Liver (tissue), 8 donors: ENCODE measurements at regions not wholly inside any gene's neighbourhood (a gene's known extent, or its start where the extent isn't known, plus 50 kb on each side); places are given as distances from the start of the nearest gene placed in this dataset.

ENCODE experiments used
- DNase-seq: peaks from one replicate; pipeline ENCODE4 v3.0.0-alpha.2; 2017; ENCODE audit warnings: low spot score
- H3K27ac ChIP-seq, 2 donors: one replicate each; pipeline ENCODE4 v1.7.0; 2013; ENCODE audit warnings: inconsistent platforms in 2 of 2, low read length in 2 of 2, control low read depth in 1 of 2, low read depth in 1 of 2, mild to moderate bottlenecking in 1 of 2
- H3K27me3 ChIP-seq, 4 donors: one replicate each; pipeline versions ENCODE4 v1.6.1 to v1.7.0; 2013; ENCODE audit warnings: low read length in 3 of 4, inconsistent platforms in 1 of 4, mild to moderate bottlenecking in 1 of 4, moderate library complexity in 1 of 4; ENCODE audit not compliant: control insufficient read depth in 4 of 4, insufficient read depth in 4 of 4
- H3K36me3 ChIP-seq, 4 donors: one replicate each; pipeline versions ENCODE4 v1.6.1 to v1.7.0; 2013; ENCODE audit warnings: low read length in 3 of 4, mild to moderate bottlenecking in 3 of 4, low read depth in 1 of 4, moderate library complexity in 1 of 4; ENCODE audit not compliant: control insufficient read depth in 4 of 4, insufficient read depth in 3 of 4
- H3K4me1 ChIP-seq, 4 donors: one replicate each; pipeline versions ENCODE4 v1.6.1 to v1.7.0; 2013; ENCODE audit warnings: low read length in 3 of 4, mild to moderate bottlenecking in 3 of 4, moderate library complexity in 1 of 4; ENCODE audit not compliant: control insufficient read depth in 4 of 4, insufficient read depth in 4 of 4
- H3K4me3 ChIP-seq, 3 donors: one replicate each; pipeline versions ENCODE4 v1.6.1 to v1.7.0; 2013; ENCODE audit warnings: low read length in 3 of 3, control low read depth in 1 of 3, low read depth in 1 of 3, mild to moderate bottlenecking in 1 of 3
- H3K9ac ChIP-seq, 2 donors: one replicate each; pipeline ENCODE4 v1.7.0; 2013; ENCODE audit warnings: low read length in 2 of 2, mild to moderate bottlenecking in 2 of 2, moderate library complexity in 2 of 2, control low read depth in 1 of 2, low read depth in 1 of 2
- H3K9me3 ChIP-seq, 4 donors: one replicate each; pipeline versions ENCODE4 v1.6.1 to v1.7.0; 2013; ENCODE audit warnings: low read length in 3 of 4; ENCODE audit not compliant: control insufficient read depth in 4 of 4
- EGR1 ChIP-seq, 2 donors: IDR thresholded peaks; 2 replicates each; pipeline ENCODE4 v1.6.1; 2016 to 2018; ENCODE audit warnings: antibody characterized with exemption in 2 of 2, low read depth in 2 of 2
- FOXA1 ChIP-seq: IDR thresholded peaks from 2 replicates; pipeline ENCODE4 v1.6.1; 2016; ENCODE audit warnings: antibody characterized with exemption
- FOXA2 ChIP-seq: IDR thresholded peaks from 2 replicates; pipeline ENCODE4 v1.6.1; 2016; ENCODE audit warnings: antibody characterized with exemption
- GABPA ChIP-seq, 2 donors: IDR thresholded peaks in 1 of 2; conservative IDR thresholded peaks in 1 of 2; 2 replicates each; pipeline ENCODE4 v1.6.1; 2016; ENCODE audit warnings: antibody characterized with exemption in 2 of 2, mild to moderate bottlenecking in 1 of 2, moderate library complexity in 1 of 2
- HNF4G ChIP-seq: IDR thresholded peaks from 2 replicates; pipeline ENCODE4 v1.6.1; 2016; ENCODE audit warnings: antibody characterized with exemption
- JUND ChIP-seq, 2 donors: IDR thresholded peaks; 2 replicates each; pipeline ENCODE4 v1.6.1; 2016; ENCODE audit warnings: antibody characterized with exemption in 2 of 2
- NR2F2 ChIP-seq: IDR thresholded peaks from 2 replicates; pipeline ENCODE4 v1.6.1; 2016; ENCODE audit warnings: antibody characterized with exemption
- RAD21 ChIP-seq, 2 donors: IDR thresholded peaks; 2 replicates each; pipeline ENCODE4 v1.6.1; 2016; ENCODE audit warnings: antibody characterized with exemption in 2 of 2, mild to moderate bottlenecking in 2 of 2
- RXRA ChIP-seq, 2 donors: IDR thresholded peaks; 2 replicates each; pipeline ENCODE4 v1.6.1; 2017 to 2018; ENCODE audit warnings: antibody characterized with exemption in 2 of 2, mild to moderate bottlenecking in 1 of 2
- SP1 ChIP-seq: IDR thresholded peaks from 2 replicates; pipeline ENCODE4 v1.6.1; 2018; ENCODE audit warnings: antibody characterized with exemption, mild to moderate bottlenecking
- TAF1 ChIP-seq: conservative IDR thresholded peaks from 2 replicates; pipeline ENCODE4 v1.6.1; 2016; ENCODE audit warnings: antibody characterized with exemption, mild to moderate bottlenecking
- YY1 ChIP-seq: IDR thresholded peaks from 2 replicates; pipeline ENCODE4 v1.6.1; 2016; ENCODE audit warnings: antibody characterized with exemption, mild to moderate bottlenecking
- WGBS: extraction: QIAGEN DNeasy Blood & Tissue Kit; methylation state at CpG from one replicate; pipeline ENCODE4 v1.1.7; 2013; 5-methylcytosine and 5-hydroxymethylcytosine counted together
- TF ChIP-seq, protein P1 (sequence below): IDR thresholded peaks from 2 replicates; pipeline ENCODE4 v1.6.1; 2016; ENCODE audit warnings: antibody characterized with exemption
- TF ChIP-seq, protein P2 (sequence below): IDR thresholded peaks from 2 replicates; pipeline ENCODE4 v1.6.1; 2016; ENCODE audit warnings: antibody characterized with exemption
- TF ChIP-seq, protein P3 (sequence below): IDR thresholded peaks from 2 replicates; pipeline ENCODE4 v1.6.1; 2016; ENCODE audit warnings: antibody characterized with exemption, mild to moderate bottlenecking
- TF ChIP-seq, protein P4 (sequence below): IDR thresholded peaks from 2 replicates; pipeline ENCODE4 v1.6.1; 2016; ENCODE audit warnings: antibody characterized with exemption
- TF ChIP-seq, protein P5 (sequence below): fragments of 150-350 bp; IDR thresholded peaks from 2 replicates; pipeline ENCODE4 v1.5.1; 2017; ENCODE audit warnings: improper control_type of control experiment, low read depth, low read length; ENCODE audit not compliant: missing input control
- donor health status: healthy.
- donor health status: healthy.
- donor health status: healthy.
- donor health status: healthy.
- donor health status: healthy.

DNA sequence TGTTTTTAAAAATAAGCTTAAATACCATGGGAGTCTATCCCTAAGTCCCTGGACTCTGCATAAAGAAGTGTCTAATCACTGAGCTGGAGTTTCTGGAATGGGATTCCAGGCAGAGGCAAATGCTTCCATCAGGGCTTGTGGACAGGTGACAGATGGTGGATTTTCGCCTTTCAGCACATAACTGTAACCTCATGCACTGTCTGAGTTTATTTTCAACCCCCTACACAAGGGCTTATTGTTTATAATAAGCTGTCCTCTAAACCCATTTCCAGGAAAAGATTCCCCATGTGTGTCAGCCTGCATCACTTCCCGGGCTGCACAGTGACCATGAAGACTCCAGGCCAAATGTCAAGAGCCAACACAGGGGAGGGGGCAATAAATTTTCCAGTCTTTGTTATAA, 264.0 kb downstream of the PIK3R1 start:
- DNase-seq, result no peak
- Histone ChIP-seq H3K9ac (no peak overlapping the region), H3K36me3 (no peaks in the 10 kb centered on the region), H3K27ac (no peak overlapping the region), H3K4me1 (peaks cover 0 to 4% (median 0%) of the 10 kb centered on the region in 4 donors), H3K27me3 (no peaks in the 10 kb centered on the region), H3K9me3 (no peaks in the 10 kb centered on the region), H3K4me3 (no peak overlapping the region)
- WGBS, result 81% methylated on average over 2 of the region's 2 CpGs
- TF ChIP-seq JUND (IDR thresholded peaks at IDR 0.05) (no peak), RXRA (IDR thresholded peaks at IDR 0.05) (no peak), RAD21 (IDR thresholded peaks at IDR 0.05) (no peak), GABPA (IDR thresholded peaks at IDR 0.05 in 1 of 2, conservative IDR thresholded peaks at IDR 0.05 in 1 of 2) (no peak), EGR1 (IDR thresholded peaks at IDR 0.05; ENCODE audit: low read depth in 2 of 2) (no peak), NR2F2 (no peak), SP1 (no peak), HNF4G (no peak)
- TF ChIP-seq, protein P1, sequence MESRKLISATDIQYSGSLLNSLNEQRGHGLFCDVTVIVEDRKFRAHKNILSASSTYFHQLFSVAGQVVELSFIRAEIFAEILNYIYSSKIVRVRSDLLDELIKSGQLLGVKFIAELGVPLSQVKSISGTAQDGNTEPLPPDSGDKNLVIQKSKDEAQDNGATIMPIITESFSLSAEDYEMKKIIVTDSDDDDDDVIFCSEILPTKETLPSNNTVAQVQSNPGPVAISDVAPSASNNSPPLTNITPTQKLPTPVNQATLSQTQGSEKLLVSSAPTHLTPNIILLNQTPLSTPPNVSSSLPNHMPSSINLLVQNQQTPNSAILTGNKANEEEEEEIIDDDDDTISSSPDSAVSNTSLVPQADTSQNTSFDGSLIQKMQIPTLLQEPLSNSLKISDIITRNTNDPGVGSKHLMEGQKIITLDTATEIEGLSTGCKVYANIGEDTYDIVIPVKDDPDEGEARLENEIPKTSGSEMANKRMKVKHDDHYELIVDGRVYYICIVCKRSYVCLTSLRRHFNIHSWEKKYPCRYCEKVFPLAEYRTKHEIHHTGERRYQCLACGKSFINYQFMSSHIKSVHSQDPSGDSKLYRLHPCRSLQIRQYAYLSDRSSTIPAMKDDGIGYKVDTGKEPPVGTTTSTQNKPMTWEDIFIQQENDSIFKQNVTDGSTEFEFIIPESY, result no peak
- TF ChIP-seq, protein P2, sequence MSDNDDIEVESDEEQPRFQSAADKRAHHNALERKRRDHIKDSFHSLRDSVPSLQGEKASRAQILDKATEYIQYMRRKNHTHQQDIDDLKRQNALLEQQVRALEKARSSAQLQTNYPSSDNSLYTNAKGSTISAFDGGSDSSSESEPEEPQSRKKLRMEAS, result no peak
- TF ChIP-seq, protein P3, sequence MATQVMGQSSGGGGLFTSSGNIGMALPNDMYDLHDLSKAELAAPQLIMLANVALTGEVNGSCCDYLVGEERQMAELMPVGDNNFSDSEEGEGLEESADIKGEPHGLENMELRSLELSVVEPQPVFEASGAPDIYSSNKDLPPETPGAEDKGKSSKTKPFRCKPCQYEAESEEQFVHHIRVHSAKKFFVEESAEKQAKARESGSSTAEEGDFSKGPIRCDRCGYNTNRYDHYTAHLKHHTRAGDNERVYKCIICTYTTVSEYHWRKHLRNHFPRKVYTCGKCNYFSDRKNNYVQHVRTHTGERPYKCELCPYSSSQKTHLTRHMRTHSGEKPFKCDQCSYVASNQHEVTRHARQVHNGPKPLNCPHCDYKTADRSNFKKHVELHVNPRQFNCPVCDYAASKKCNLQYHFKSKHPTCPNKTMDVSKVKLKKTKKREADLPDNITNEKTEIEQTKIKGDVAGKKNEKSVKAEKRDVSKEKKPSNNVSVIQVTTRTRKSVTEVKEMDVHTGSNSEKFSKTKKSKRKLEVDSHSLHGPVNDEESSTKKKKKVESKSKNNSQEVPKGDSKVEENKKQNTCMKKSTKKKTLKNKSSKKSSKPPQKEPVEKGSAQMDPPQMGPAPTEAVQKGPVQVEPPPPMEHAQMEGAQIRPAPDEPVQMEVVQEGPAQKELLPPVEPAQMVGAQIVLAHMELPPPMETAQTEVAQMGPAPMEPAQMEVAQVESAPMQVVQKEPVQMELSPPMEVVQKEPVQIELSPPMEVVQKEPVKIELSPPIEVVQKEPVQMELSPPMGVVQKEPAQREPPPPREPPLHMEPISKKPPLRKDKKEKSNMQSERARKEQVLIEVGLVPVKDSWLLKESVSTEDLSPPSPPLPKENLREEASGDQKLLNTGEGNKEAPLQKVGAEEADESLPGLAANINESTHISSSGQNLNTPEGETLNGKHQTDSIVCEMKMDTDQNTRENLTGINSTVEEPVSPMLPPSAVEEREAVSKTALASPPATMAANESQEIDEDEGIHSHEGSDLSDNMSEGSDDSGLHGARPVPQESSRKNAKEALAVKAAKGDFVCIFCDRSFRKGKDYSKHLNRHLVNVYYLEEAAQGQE, result no peak

DNA sequence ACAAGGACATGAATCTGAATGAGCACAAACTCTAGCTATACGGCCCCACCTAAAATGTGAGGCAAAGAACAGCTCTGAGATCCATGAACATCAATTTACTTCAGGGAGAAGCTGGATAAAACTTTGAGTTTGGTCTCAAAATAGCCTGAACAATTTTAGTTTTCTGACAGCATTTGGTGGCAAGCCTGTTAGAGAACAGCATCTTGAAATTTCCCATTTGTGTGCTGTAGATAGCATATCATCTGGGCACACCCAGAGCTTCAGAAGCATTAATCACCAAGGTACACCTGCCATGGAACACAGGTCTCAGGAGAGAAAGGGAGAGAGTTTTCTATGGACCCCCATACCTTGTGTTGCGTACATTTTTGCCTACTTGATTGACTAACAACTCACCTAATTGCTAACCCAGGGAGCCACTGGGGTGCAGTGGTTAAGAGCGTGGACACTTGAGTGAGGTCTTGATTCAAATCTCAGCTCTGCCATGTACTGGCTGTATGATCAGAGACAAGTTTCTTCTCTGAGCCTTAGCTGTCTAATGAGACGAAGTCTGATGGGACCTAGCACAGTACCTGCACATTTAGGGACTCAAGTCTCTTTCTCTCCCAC, 264.9 kb downstream of the PIK3R1 start:
- Histone ChIP-seq H3K9me3 (no peaks in the 10 kb centered on the region), H3K9ac (no peak overlapping the region), H3K36me3 (no peaks in the 10 kb centered on the region), H3K4me3 (no peak overlapping the region), H3K4me1 (peaks cover 0 to 4% (median 0%) of the 10 kb centered on the region in 4 donors), H3K27ac (no peak overlapping the region), H3K27me3 (no peaks in the 10 kb centered on the region)
- DNase-seq, result no peak
- 96% methylated on average over 4 of the region's 4 CpGs for WGBS
- TF ChIP-seq FOXA1, result no peak
- TF ChIP-seq RXRA (IDR thresholded peaks at IDR 0.05), result no peak
- TF ChIP-seq, protein P4, sequence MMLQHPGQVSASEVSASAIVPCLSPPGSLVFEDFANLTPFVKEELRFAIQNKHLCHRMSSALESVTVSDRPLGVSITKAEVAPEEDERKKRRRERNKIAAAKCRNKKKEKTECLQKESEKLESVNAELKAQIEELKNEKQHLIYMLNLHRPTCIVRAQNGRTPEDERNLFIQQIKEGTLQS, result no peak
- TF ChIP-seq, protein P5, sequence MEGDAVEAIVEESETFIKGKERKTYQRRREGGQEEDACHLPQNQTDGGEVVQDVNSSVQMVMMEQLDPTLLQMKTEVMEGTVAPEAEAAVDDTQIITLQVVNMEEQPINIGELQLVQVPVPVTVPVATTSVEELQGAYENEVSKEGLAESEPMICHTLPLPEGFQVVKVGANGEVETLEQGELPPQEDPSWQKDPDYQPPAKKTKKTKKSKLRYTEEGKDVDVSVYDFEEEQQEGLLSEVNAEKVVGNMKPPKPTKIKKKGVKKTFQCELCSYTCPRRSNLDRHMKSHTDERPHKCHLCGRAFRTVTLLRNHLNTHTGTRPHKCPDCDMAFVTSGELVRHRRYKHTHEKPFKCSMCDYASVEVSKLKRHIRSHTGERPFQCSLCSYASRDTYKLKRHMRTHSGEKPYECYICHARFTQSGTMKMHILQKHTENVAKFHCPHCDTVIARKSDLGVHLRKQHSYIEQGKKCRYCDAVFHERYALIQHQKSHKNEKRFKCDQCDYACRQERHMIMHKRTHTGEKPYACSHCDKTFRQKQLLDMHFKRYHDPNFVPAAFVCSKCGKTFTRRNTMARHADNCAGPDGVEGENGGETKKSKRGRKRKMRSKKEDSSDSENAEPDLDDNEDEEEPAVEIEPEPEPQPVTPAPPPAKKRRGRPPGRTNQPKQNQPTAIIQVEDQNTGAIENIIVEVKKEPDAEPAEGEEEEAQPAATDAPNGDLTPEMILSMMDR, result no peak
- no peak for TF ChIP-seq FOXA2
- TF ChIP-seq TAF1, result no peak
- no peak for TF ChIP-seq YY1
- TF ChIP-seq GABPA (IDR thresholded peaks at IDR 0.05 in 1 of 2, conservative IDR thresholded peaks at IDR 0.05 in 1 of 2), result no peak
- TF ChIP-seq, protein P3, result no peak
- no peak for TF ChIP-seq RAD21 (IDR thresholded peaks at IDR 0.05)
- no peak for TF ChIP-seq HNF4G
- TF ChIP-seq, protein P2, result no peak
- no peak for TF ChIP-seq NR2F2
- TF ChIP-seq SP1, result no peak
- TF ChIP-seq JUND (IDR thresholded peaks at IDR 0.05), result no peak
- no peak for TF ChIP-seq EGR1 (IDR thresholded peaks at IDR 0.05; ENCODE audit: low read depth in 2 of 2)
- TF ChIP-seq, protein P1, result no peak
